Epithelial cell of esophagus (primary cell): ENCODE measurements at regions not wholly inside any gene's neighbourhood (a gene's known extent, or its start where the extent isn't known, plus 50 kb on each side); places are given as distances from the start of the nearest gene placed in this dataset.

Experiments used
- DNase-seq: peaks from one replicate; pipeline ENCODE4 v3.0.0; 2010; ENCODE audit warnings: low read depth
- H3K4me3 ChIP-seq: 2 replicates; pipeline ENCODE4 v1.5.1; 2011; ENCODE audit warnings: mild to moderate bottlenecking, low read length, control low read depth
- CTCF ChIP-seq: IDR thresholded peaks from 2 replicates; pipeline ENCODE4 v1.5.1; 2011; ENCODE audit warnings: low read depth, mild to moderate bottlenecking, low read length, control low read depth, inconsistent platforms; ENCODE audit not compliant: insufficient read depth; ENCODE audit errors: missing control alignments

GRCh38 chr3:147008886-147009285 lies 397.5 kb downstream of the ZIC4 start:
- TF ChIP-seq CTCF: no peak
- no peak overlapping the region for H3K4me3 ChIP-seq
- no peak for DNase-seq

GRCh38 chr3:147008458-147008857 lies 397.9 kb downstream of the ZIC4 start:
- DNase-seq: no peak
- H3K4me3 ChIP-seq: no peak overlapping the region
- TF ChIP-seq CTCF: no peak

GRCh38 chr3:147007736-147008245 lies 398.6 kb downstream of the ZIC4 start:
- TF ChIP-seq CTCF: no peak
- no peak for DNase-seq
- H3K4me3 ChIP-seq: no peak overlapping the region

GRCh38 chr3:147002721-147003120 lies 397.6 kb upstream of the PLSCR5 start:
- no peak overlapping the region for H3K4me3 ChIP-seq
- DNase-seq: no peak
- TF ChIP-seq CTCF: no peak

- no peak for DNase-seq
- H3K4me3 ChIP-seq: no peak overlapping the region
- TF ChIP-seq CTCF: no peak
These were observed 395.1 kb upstream of the PLSCR5 start for GRCh38 chr3:147000274-147000673.

GRCh38 chr3:146991907-146992306 lies 386.8 kb upstream of the PLSCR5 start:
- H3K4me3 ChIP-seq: no peak overlapping the region
- TF ChIP-seq CTCF: no peak
- DNase-seq: no peak

- DNase-seq: no peak
- no peak for TF ChIP-seq CTCF
- H3K4me3 ChIP-seq: no peak overlapping the region
These were observed 370.3 kb upstream of the PLSCR5 start for GRCh38 chr3:146975476-146975875.
